Spleen (tissue), 11 donors: ENCODE measurements at regions not wholly inside any gene's neighbourhood (a gene's known extent, or its start where the extent isn't known, plus 50 kb on each side); places are given as distances from the start of the nearest gene placed in this dataset.

Experiments
- DNase-seq: peaks from one replicate; pipeline ENCODE4 v3.0.0-alpha.2; 2020
- H3K27ac ChIP-seq, 8 donors: fragments of 200-600 bp; sonication (generic) in 7 of 8; 1 replicate in 4 of 8; 2 replicates in 4 of 8; pipeline versions ENCODE4 v1.5.0 to v1.8.0; 2016 to 2021; ENCODE audit warnings: inconsistent platforms in 4 of 8, mild to moderate bottlenecking in 4 of 8, moderate library complexity in 1 of 8
- H3K27me3 ChIP-seq, 7 donors: fragments of 200-600 bp; sonication (generic) in 6 of 7; replicated peaks in 1 of 7; 1 replicate in 4 of 7; 2 replicates in 3 of 7; pipeline versions ENCODE4 v1.5.0 to v1.8.0; 2016 to 2021; ENCODE audit warnings: inconsistent platforms in 3 of 7, mild to moderate bottlenecking in 1 of 7
- H3K36me3 ChIP-seq, 6 donors: fragments of 200-600 bp; sonication (generic) in 5 of 6; 1 replicate in 4 of 6; 2 replicates in 2 of 6; pipeline versions ENCODE4 v1.5.0 to v1.8.0; 2016 to 2021; ENCODE audit warnings: inconsistent platforms in 2 of 6
- H3K4me1 ChIP-seq, 6 donors: fragments of 200-600 bp; sonication (generic) in 5 of 6; 1 replicate in 3 of 6; 2 replicates in 3 of 6; pipeline versions ENCODE4 v1.5.0 to v1.8.0; 2016 to 2021; ENCODE audit warnings: inconsistent platforms in 3 of 6
- H3K4me3 ChIP-seq, 8 donors: fragments of 200-600 bp; sonication (generic) in 7 of 8; 1 replicate in 4 of 8; 2 replicates in 4 of 8; pipeline versions ENCODE4 v1.5.0 to v1.8.0; 2016 to 2021; ENCODE audit warnings: inconsistent platforms in 4 of 8, mild to moderate bottlenecking in 4 of 8, moderate library complexity in 2 of 8
- H3K9me3 ChIP-seq, 8 donors: fragments of 200-600 bp; sonication (generic) in 7 of 8; 1 replicate in 4 of 8; 2 replicates in 4 of 8; pipeline versions ENCODE4 v1.5.0 to v1.8.0; 2016 to 2021; ENCODE audit warnings: inconsistent platforms in 4 of 8
- CTCF ChIP-seq, 11 experiments: fragments of 200-600 bp in 7 of 11; fragments of 450-650 bp in 4 of 11; sonication (generic) in 4 of 11; IDR thresholded peaks in 8 of 11; conservative IDR thresholded peaks in 3 of 11; 1 replicate in 7 of 11; 2 replicates in 4 of 11; pipeline versions ENCODE4 v1.4.0 to v1.8.0; 2016 to 2021; ENCODE audit warnings: antibody characterized with exemption in 11 of 11, inconsistent platforms in 4 of 11, mild to moderate bottlenecking in 1 of 11
- POLR2A ChIP-seq, 3 donors: fragments of 450-650 bp; IDR thresholded peaks; one replicate each; pipeline ENCODE4 v1.5.1; 2017; ENCODE audit warnings: antibody characterized with exemption in 3 of 3, mild to moderate bottlenecking in 1 of 3
- POLR2AphosphoS5 ChIP-seq, 3 donors: sonication (generic); formaldehyde crosslinking; IDR thresholded peaks; one replicate each; pipeline ENCODE4 v1.5.1; 2017; ENCODE audit warnings: antibody characterized with exemption in 3 of 3
- WGBS, 5 donors: extraction: QIAGEN DNeasy Blood & Tissue Kit in 3 of 5; methylation state at CpG; one replicate each; pipeline versions ENCODE4 v1.1.5 to v1.1.7; 2013 to 2018; 5-methylcytosine and 5-hydroxymethylcytosine counted together
- intact Hi-C: fragments of 100-400 bp; cut with DNase I; formaldehyde crosslinking; loops from one replicate; pipeline ENCODE4 v1.15.0; 2023; ENCODE audit warnings: low total_unique reads
- donor health status: healthy with polysubstance abuse.
- donor health status: DM: no; HTN: no; CAD: no; lungs with moderate emphysema.
- donor health status: DM: no; HTN: no; CAD: no.
- donor health status: Bipolar disorder and iron deficiency.
- donor health status: healthy.
- donor health status: DM: no; HTN: no; CAD: no.
- donor health status: DM: yes; HTN: yes; CAD: no.

- intact Hi-C loops = no loop called here
Measured at GRCh38 chr2:117693154-117693553, 121.3 kb upstream of the DDX18 start.

GRCh38 chr2:117693651-117694050 lies 120.8 kb upstream of the DDX18 start:
- H3K9me3 ChIP-seq = no peaks in the 10 kb centered on the region
- no peak for TF ChIP-seq POLR2A (IDR thresholded peaks at IDR 0.05)
- TF ChIP-seq CTCF (IDR thresholded peaks at IDR 0.05 in 8 of 11, conservative IDR thresholded peaks at IDR 0.05 in 3 of 11) = no peak
- no peak for TF ChIP-seq POLR2AphosphoS5 (IDR thresholded peaks at IDR 0.05)
- no peaks in the 10 kb centered on the region for H3K36me3 ChIP-seq
- WGBS, 5 donors = 75 to 86% (median 80%) methylated on average over 2 of the region's 2 CpGs
- DNase-seq = no peak
- intact Hi-C loops = no loop called here
- peaks cover 0 to 3% (median 0%) of the 10 kb centered on the region in 7 donors for H3K27me3 ChIP-seq
- H3K27ac ChIP-seq = no peak overlapping the region
- no peaks in the 10 kb centered on the region for H3K4me1 ChIP-seq
- no peak overlapping the region for H3K4me3 ChIP-seq

More at GRCh38 chr2:117693154-117693553, 121.3 kb upstream of the DDX18 start:
- TF ChIP-seq POLR2AphosphoS5 (IDR thresholded peaks at IDR 0.05) = no peak
- no peak for TF ChIP-seq CTCF (IDR thresholded peaks at IDR 0.05 in 8 of 11, conservative IDR thresholded peaks at IDR 0.05 in 3 of 11)
- no peak for TF ChIP-seq POLR2A (IDR thresholded peaks at IDR 0.05)
- H3K27me3 ChIP-seq = peaks cover 0 to 3% (median 0%) of the 10 kb centered on the region in 7 donors
- no peaks in the 10 kb centered on the region for H3K36me3 ChIP-seq
- H3K4me1 ChIP-seq = no peaks in the 10 kb centered on the region
- H3K4me3 ChIP-seq = no peak overlapping the region
- no peak for DNase-seq
- no peak overlapping the region for H3K27ac ChIP-seq
- WGBS, 5 donors = 63 to 75% (median 74%) methylated on average over 4 of the region's 4 CpGs
- H3K9me3 ChIP-seq = no peaks in the 10 kb centered on the region

GRCh38 chr2:117698287-117698686 lies 116.2 kb upstream of the DDX18 start:
- intact Hi-C loops = no loop called here

GRCh38 chr2:117698819-117699218 lies 115.7 kb upstream of the DDX18 start:
- H3K4me3 ChIP-seq = no peak overlapping the region
- intact Hi-C loops = no loop called here
- no peaks in the 10 kb centered on the region for H3K4me1 ChIP-seq
- TF ChIP-seq CTCF (IDR thresholded peaks at IDR 0.05 in 8 of 11, conservative IDR thresholded peaks at IDR 0.05 in 3 of 11) = no peak
- no peak for TF ChIP-seq POLR2A (IDR thresholded peaks at IDR 0.05)
- TF ChIP-seq POLR2AphosphoS5 (IDR thresholded peaks at IDR 0.05) = no peak
- H3K27ac ChIP-seq = no peak overlapping the region
- WGBS, 5 donors = 60 to 69% (median 63%) methylated on average over 4 of the region's 4 CpGs
- H3K9me3 ChIP-seq = no peaks in the 10 kb centered on the region
- no peaks in the 10 kb centered on the region for H3K36me3 ChIP-seq
- no peaks in the 10 kb centered on the region for H3K27me3 ChIP-seq
- DNase-seq = no peak

More at GRCh38 chr2:117698287-117698686, 116.2 kb upstream of the DDX18 start:
- Histone ChIP-seq H3K9me3 (no peaks in the 10 kb centered on the region), H3K27ac (no peak overlapping the region), H3K4me3 (no peak overlapping the region), H3K27me3 (peaks cover 0 to 1% (median 0%) of the 10 kb centered on the region in 7 donors), H3K4me1 (no peaks in the 10 kb centered on the region), H3K36me3 (no peaks in the 10 kb centered on the region)
- WGBS, 5 donors = 74 to 79% (median 78%) methylated on average over 4 of the region's 4 CpGs
- TF ChIP-seq POLR2A (IDR thresholded peaks at IDR 0.05) (no peak), POLR2AphosphoS5 (IDR thresholded peaks at IDR 0.05) (no peak), CTCF (IDR thresholded peaks at IDR 0.05 in 8 of 11, conservative IDR thresholded peaks at IDR 0.05 in 3 of 11) (no peak)
- no peak for DNase-seq
